K562 (cell line): ENCODE measurements at regions not wholly inside any gene's neighbourhood (a gene's known extent, or its start where the extent isn't known, plus 50 kb on each side); places are given as distances from the start of the nearest gene placed in this dataset.

ENCODE experiments used
- BRF1 ChIP-seq: IDR thresholded peaks from 3 replicates; pipeline ENCODE4 v1.6.1; 2011; ENCODE audit warnings: borderline replicate concordance, mild to moderate bottlenecking; ENCODE audit not compliant: insufficient read length; ENCODE audit errors: extremely low read depth
- CBX2 ChIP-seq: fragments of 200-600 bp; sonication (generic); IDR thresholded peaks from one replicate; pipeline ENCODE4 v1.6.1; 2012; ENCODE audit warnings: mild to moderate bottlenecking, low read length, inconsistent platforms; ENCODE audit not compliant: insufficient read depth, poor library complexity, severe bottlenecking
- E2F3 ChIP-seq: fragments of 250-450 bp; sonication (Bioruptor Pico); IDR thresholded peaks from 2 replicates; pipeline ENCODE4 v1.4.0; 2020; ENCODE audit warnings: mild to moderate bottlenecking
- MEIS2 ChIP-seq: fragments of 450-650 bp; IDR thresholded peaks from 2 replicates; pipeline ENCODE4 v1.6.1; 2014; ENCODE audit warnings: mild to moderate bottlenecking; ENCODE audit not compliant: partially characterized antibody
- POLR2A ChIP-seq: fragments of 450-650 bp; conservative IDR thresholded peaks from 2 replicates; pipeline ENCODE4 v1.6.1; 2016
- RCOR1 ChIP-seq, 2 experiments: IDR thresholded peaks; 2 replicates each; pipeline ENCODE4 v1.6.1; 2012; ENCODE audit warnings: low read depth in 2 of 2, low read length in 2 of 2, borderline replicate concordance in 1 of 2, improper control_type of control experiment in 1 of 2
- SUPT5H ChIP-seq: fragments of 450-650 bp; IDR thresholded peaks from 2 replicates; pipeline ENCODE4 v1.6.1; 2016
- YY1 ChIP-seq, 3 experiments: IDR thresholded peaks; 2 replicates each; pipeline ENCODE4 v1.6.1; 2011; ENCODE audit warnings: low read length in 2 of 3, mild to moderate bottlenecking in 2 of 3, moderate library complexity in 2 of 3, borderline replicate concordance in 1 of 3, control low read depth in 1 of 3, low read depth in 1 of 3; ENCODE audit not compliant: insufficient read depth in 3 of 3, insufficient replicate concordance in 2 of 3, control insufficient read depth in 1 of 3, insufficient read length in 1 of 3; ENCODE audit errors: extremely low read depth in 1 of 3
- ZBTB11 ChIP-seq, 3 experiments: fragments of 200-800 bp in 1 of 3; fragments of 250-450 bp in 1 of 3; fragments of 450-650 bp in 1 of 3; sonication (Bioruptor Pico) in 1 of 3; sonication (Bioruptor generic) in 1 of 3; formaldehyde crosslinking in 1 of 3; IDR thresholded peaks; 2 replicates each; pipeline versions ENCODE4 v1.6.1 to v1.8.0; 2016 to 2022; ENCODE audit warnings: mild to moderate bottlenecking in 2 of 3, missing genetic modification characterization in 2 of 3, missing compliant biosample characterization in 1 of 3, moderate library complexity in 1 of 3
- ZSCAN29 ChIP-seq: fragments of 450-650 bp; IDR thresholded peaks from 2 replicates; pipeline ENCODE4 v1.6.1; 2017
- TF ChIP-seq, protein P1 (sequence below): IDR thresholded peaks from 2 replicates; pipeline ENCODE4 v1.6.1; 2011; ENCODE audit warnings: borderline replicate concordance, low read depth, mild to moderate bottlenecking, moderate library complexity, low read length; ENCODE audit not compliant: insufficient read depth, poor library complexity, severe bottlenecking

DNA sequence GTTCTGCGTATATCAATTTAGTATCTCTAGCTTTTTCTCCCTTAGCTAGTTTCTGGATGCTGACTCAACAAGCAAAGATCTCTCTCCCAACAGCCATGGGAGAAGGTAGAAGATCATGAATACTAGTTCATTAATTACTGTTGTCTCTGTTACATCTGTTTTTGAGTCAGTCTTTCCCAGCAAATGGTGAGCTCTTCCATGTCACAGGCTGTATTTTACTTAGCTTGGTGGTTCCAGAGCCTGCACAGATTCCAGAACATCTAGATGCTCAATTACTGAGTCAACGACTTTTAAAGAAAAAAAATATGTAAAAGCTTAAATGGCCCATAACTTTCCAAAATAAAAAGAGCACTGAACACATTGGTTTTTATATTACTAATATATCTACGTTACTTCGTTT is 307.2 kb downstream of the NSG2 start:
- no peak for TF ChIP-seq BRF1
- no peak for TF ChIP-seq YY1 (IDR thresholded peaks at IDR 0.05; ENCODE audit: borderline replicate concordance in 1 of 3, control insufficient read depth in 1 of 3, extremely low read depth in 1 of 3, insufficient read depth in 3 of 3, insufficient read length in 1 of 3, insufficient replicate concordance in 2 of 3, low read depth in 1 of 3, low read length in 2 of 3)
- TF ChIP-seq E2F3 (CRISPR knock-in tag), result no peak
- no peak for TF ChIP-seq ZSCAN29
- no peak for TF ChIP-seq MEIS2
- no peak for TF ChIP-seq RCOR1 (IDR thresholded peaks at IDR 0.05; ENCODE audit: borderline replicate concordance in 1 of 2, low read depth in 2 of 2, low read length in 2 of 2)
- TF ChIP-seq, protein P1, sequence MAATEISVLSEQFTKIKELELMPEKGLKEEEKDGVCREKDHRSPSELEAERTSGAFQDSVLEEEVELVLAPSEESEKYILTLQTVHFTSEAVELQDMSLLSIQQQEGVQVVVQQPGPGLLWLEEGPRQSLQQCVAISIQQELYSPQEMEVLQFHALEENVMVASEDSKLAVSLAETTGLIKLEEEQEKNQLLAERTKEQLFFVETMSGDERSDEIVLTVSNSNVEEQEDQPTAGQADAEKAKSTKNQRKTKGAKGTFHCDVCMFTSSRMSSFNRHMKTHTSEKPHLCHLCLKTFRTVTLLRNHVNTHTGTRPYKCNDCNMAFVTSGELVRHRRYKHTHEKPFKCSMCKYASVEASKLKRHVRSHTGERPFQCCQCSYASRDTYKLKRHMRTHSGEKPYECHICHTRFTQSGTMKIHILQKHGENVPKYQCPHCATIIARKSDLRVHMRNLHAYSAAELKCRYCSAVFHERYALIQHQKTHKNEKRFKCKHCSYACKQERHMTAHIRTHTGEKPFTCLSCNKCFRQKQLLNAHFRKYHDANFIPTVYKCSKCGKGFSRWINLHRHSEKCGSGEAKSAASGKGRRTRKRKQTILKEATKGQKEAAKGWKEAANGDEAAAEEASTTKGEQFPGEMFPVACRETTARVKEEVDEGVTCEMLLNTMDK, result no peak
- TF ChIP-seq CBX2, result no peak
- no peak for TF ChIP-seq POLR2A
- TF ChIP-seq SUPT5H, result no peak
- no peak for TF ChIP-seq ZBTB11 (CRISPR knock-in tag; IDR thresholded peaks at IDR 0.05)
